ENCODE measurements at regions not wholly inside any gene's neighbourhood (a gene's known extent, or its start where the extent isn't known, plus 50 kb on each side); places are given as distances from the start of the nearest gene placed in this dataset.
"Not testable (repeated sequence)": the region's sequence is repeated elsewhere in the genome, so short reads cannot be mapped to it uniquely, and the experiment has no call there.

- no peak for DNase-seq
These were observed 52.2 kb upstream of the FAT1 start for GRCh38 chr4:186775902-186776301.

GRCh38 chr4:186778134-186778533 lies 54.5 kb upstream of the FAT1 start:
- DNase-seq, result no peak

- no peak for DNase-seq
These were observed 56.8 kb upstream of the FAT1 start for GRCh38 chr4:186780291-186781031.

- no peak for DNase-seq
These were observed 57.6 kb upstream of the FAT1 start for GRCh38 chr4:186781032-186781917.

- no peak for DNase-seq
These were observed 58.6 kb upstream of the FAT1 start for GRCh38 chr4:186782302-186782701.

- DNase-seq, result no peak
These were observed 63.9 kb upstream of the FAT1 start for GRCh38 chr4:186787536-186787935.

- no peak for DNase-seq
These were observed 66.0 kb upstream of the FAT1 start for GRCh38 chr4:186789651-186790050.

- no peak for DNase-seq
These were observed 67.0 kb upstream of the FAT1 start for GRCh38 chr4:186790630-186791029.

- DNase-seq, result no peak
These were observed 69.2 kb upstream of the FAT1 start for GRCh38 chr4:186792728-186793366.

GRCh38 chr4:186798951-186799659 lies 75.4 kb upstream of the FAT1 start:
- DNase-seq, result no peak

GRCh38 chr4:186805020-186805820 lies 81.6 kb upstream of the FAT1 start:
- DNase-seq, result no peak

- not testable (repeated sequence) for DNase-seq
These were observed 82.3 kb upstream of the FAT1 start for GRCh38 chr4:186805917-186806316.

GRCh38 chr4:186806679-186807421 lies 83.2 kb upstream of the FAT1 start:
- no peak for DNase-seq

GRCh38 chr4:186807808-186808629 lies 84.4 kb upstream of the FAT1 start:
- no peak for DNase-seq

- no peak for DNase-seq
These were observed 85.0 kb upstream of the FAT1 start for GRCh38 chr4:186808630-186809018.

GRCh38 chr4:186809070-186809469 lies 85.4 kb upstream of the FAT1 start:
- DNase-seq, result no peak

GRCh38 chr4:186810613-186811150 lies 87.0 kb upstream of the FAT1 start:
- no peak for DNase-seq

- DNase-seq, result no peak
These were observed 88.9 kb upstream of the FAT1 start for GRCh38 chr4:186812592-186812991.

- DNase-seq, result no peak
These were observed 89.9 kb upstream of the FAT1 start for GRCh38 chr4:186813377-186814068.

All from activated gamma-delta T cell (primary cell).